GM12891 (cell line): ENCODE measurements at regions not wholly inside any gene's neighbourhood (a gene's known extent, or its start where the extent isn't known, plus 50 kb on each side); places are given as distances from the start of the nearest gene placed in this dataset.

Experiments used
- PAX5 ChIP-seq: IDR thresholded peaks from 2 replicates; pipeline ENCODE4 v1.6.1; 2011; ENCODE audit warnings: low read length, moderate library complexity, mild to moderate bottlenecking; ENCODE audit not compliant: insufficient read depth, severe bottlenecking
- POLR2A ChIP-seq: IDR thresholded peaks from 2 replicates; pipeline ENCODE4 v1.6.1; 2011; ENCODE audit warnings: low read depth, low read length, control low read depth
- POLR2AphosphoS5 ChIP-seq: IDR thresholded peaks from 2 replicates; pipeline ENCODE4 v1.6.1; 2011; ENCODE audit warnings: low read depth, low read length, control low read depth
- SPI1 ChIP-seq: IDR thresholded peaks from 2 replicates; pipeline ENCODE4 v1.6.1; 2011; ENCODE audit warnings: low read depth, low read length, control low read depth
- TAF1 ChIP-seq: IDR thresholded peaks from 2 replicates; pipeline ENCODE4 v1.6.1; 2011; ENCODE audit warnings: low read depth, low read length, control low read depth

DNA sequence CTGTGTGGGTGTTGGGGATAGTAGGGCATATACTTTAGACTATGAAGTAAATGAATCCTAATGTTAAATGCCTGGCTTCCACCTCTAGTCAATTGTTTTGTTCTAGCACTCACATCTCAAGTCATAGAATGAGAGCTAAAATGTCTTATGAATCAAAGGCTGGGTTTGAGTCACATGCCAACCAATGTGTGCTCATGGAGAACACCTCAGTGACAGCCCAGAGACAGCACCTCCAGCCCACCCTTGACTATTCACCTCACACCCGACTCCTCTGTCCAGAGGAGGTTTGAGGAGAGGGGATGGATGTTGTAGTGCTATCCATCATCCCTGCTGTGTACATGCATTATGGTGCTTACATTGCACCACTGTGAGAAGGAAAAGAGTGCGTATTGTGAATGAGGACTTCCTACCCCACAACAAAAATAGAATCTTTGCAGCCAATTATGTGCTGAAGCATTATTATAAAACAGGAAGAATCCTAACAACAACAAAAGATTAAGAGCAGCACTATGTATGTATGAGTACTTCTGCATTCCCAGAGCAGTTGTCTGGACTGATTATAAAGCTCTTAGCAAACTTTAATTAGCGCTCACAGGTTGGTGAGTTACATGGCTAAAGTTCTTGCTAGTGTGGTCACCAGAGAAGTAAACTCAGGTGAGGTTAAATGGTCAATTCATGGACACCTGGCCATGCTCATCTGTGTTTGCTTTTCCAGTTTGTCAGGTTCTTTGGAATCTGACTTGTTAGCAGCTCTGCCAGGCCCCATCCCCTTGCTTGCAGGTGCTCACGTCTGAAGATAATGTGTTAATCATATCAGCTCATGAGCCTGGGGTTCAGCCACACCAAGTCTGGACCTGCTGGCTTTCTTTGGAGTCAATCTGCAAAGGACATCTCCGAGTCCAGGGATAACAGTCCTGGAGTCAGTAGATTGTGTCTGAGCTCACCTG is 55.3 kb upstream of the NABP1 start:
- no peak for TF ChIP-seq POLR2A
- TF ChIP-seq POLR2AphosphoS5, result no peak
- TF ChIP-seq SPI1, result no peak
- no peak for TF ChIP-seq TAF1
- TF ChIP-seq PAX5, result no peak
